ENCODE measurements at regions not wholly inside any gene's neighbourhood (a gene's known extent, or its start where the extent isn't known, plus 50 kb on each side); places are given as distances from the start of the nearest gene placed in this dataset.

DNA sequence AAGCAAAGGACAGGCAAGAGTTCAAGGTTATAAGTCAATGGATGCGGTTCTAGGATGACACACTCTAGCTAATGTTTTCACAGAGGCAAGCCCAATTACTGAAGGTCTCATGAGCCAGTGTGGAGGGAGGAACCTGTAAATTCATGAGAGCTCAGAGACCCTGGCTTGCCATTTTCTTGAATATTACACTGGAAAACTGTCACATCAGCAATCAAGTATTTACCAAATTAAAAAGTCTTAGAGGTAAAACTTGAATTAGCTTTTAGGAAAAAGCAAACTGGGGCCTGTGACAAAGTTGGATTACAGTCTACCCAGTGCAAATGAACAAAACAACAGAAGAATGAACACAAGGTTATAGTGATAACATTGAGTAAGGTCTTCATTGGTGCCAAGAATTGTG, 636.9 kb upstream of the TLE4 start:
- no peak overlapping the region for H3K27ac ChIP-seq (ENCODE audit: low read depth in 2 of 2, low read length in 2 of 2)
- H3K4me3 ChIP-seq (ENCODE audit: low read length in 2 of 2), result no peak overlapping the region
- no peaks in the 10 kb centered on the region for H3K27me3 ChIP-seq (ENCODE audit: control insufficient read depth in 2 of 2, insufficient read depth in 2 of 2, low read length in 2 of 2)
- H3K9ac ChIP-seq (ENCODE audit: low read depth in 1 of 2, low read length in 2 of 2), result no peak overlapping the region
- no peaks in the 10 kb centered on the region for H3K4me1 ChIP-seq (ENCODE audit: control insufficient read depth in 2 of 2, insufficient read depth in 2 of 2, low read length in 2 of 2)
- H3K9me3 ChIP-seq (ENCODE audit: control insufficient read depth in 2 of 2, low read length in 2 of 2), result no peaks in the 10 kb centered on the region
- no peaks in the 10 kb centered on the region for H3K36me3 ChIP-seq (ENCODE audit: control insufficient read depth in 2 of 2, insufficient read depth in 2 of 2, low read length in 2 of 2)

GRCh38 chr9:78938821-78939220, 632.9 kb upstream of the TLE4 start:
- Histone ChIP-seq H3K4me3 (ENCODE audit: low read length in 2 of 2) (no peak overlapping the region), H3K9ac (ENCODE audit: low read depth in 1 of 2, low read length in 2 of 2) (no peak overlapping the region), H3K9me3 (ENCODE audit: control insufficient read depth in 2 of 2, low read length in 2 of 2) (no peaks in the 10 kb centered on the region), H3K27ac (ENCODE audit: low read depth in 2 of 2, low read length in 2 of 2) (no peak overlapping the region), H3K36me3 (ENCODE audit: control insufficient read depth in 2 of 2, insufficient read depth in 2 of 2, low read length in 2 of 2) (no peaks in the 10 kb centered on the region), H3K27me3 (ENCODE audit: control insufficient read depth in 2 of 2, insufficient read depth in 2 of 2, low read length in 2 of 2) (no peaks in the 10 kb centered on the region), H3K4me1 (ENCODE audit: control insufficient read depth in 2 of 2, insufficient read depth in 2 of 2, low read length in 2 of 2) (no peaks in the 10 kb centered on the region)

DNA sequence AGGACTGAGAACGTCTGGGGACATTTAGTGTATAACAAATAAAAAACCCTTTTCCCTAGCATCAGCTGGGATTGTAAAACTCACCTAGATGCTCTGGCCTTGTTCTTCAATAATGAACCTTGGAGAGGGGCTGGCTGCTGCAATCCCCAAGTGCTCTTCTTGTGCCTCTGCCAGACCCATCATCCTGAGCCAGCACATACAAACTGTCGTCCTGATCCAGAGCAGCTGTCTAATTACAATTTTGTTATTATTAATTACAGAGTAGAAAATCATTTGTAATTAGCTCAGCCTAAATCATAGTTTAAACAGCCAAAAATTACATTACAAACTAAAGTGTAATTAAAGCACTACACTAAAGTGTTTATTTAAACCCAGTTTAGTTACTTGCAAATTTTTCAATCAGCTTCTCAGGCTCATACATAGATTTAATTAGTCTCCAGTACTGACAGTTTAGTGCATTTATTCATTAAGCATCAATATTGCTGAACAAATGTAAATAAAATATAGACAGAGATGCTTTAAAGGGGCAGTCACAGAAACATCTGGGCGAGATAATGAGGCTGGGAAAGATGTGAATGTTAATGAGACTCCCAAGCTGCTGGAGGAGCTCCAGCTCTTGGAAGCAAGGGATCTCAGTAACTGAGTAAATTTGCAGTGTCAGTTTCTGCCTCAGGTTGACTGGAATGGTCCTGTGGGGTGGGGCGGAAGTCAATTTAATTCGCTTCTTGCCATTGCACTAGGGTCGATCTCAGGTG, 632.3 kb upstream of the TLE4 start:
- no peaks in the 10 kb centered on the region for H3K36me3 ChIP-seq (ENCODE audit: control insufficient read depth in 2 of 2, insufficient read depth in 2 of 2, low read length in 2 of 2)
- no peaks in the 10 kb centered on the region for H3K27me3 ChIP-seq (ENCODE audit: control insufficient read depth in 2 of 2, insufficient read depth in 2 of 2, low read length in 2 of 2)
- H3K9ac ChIP-seq (ENCODE audit: low read depth in 1 of 2, low read length in 2 of 2), result no peak overlapping the region
- H3K27ac ChIP-seq (ENCODE audit: low read depth in 2 of 2, low read length in 2 of 2), result no peak overlapping the region
- no peaks in the 10 kb centered on the region for H3K4me1 ChIP-seq (ENCODE audit: control insufficient read depth in 2 of 2, insufficient read depth in 2 of 2, low read length in 2 of 2)
- H3K4me3 ChIP-seq (ENCODE audit: low read length in 2 of 2), result no peak overlapping the region
- no peaks in the 10 kb centered on the region for H3K9me3 ChIP-seq (ENCODE audit: control insufficient read depth in 2 of 2, low read length in 2 of 2)

- Histone ChIP-seq H3K4me3 (ENCODE audit: low read length in 2 of 2) (no peak overlapping the region), H3K36me3 (ENCODE audit: control insufficient read depth in 2 of 2, insufficient read depth in 2 of 2, low read length in 2 of 2) (no peaks in the 10 kb centered on the region), H3K4me1 (ENCODE audit: control insufficient read depth in 2 of 2, insufficient read depth in 2 of 2, low read length in 2 of 2) (no peaks in the 10 kb centered on the region), H3K9ac (ENCODE audit: low read depth in 1 of 2, low read length in 2 of 2) (no peak overlapping the region), H3K27me3 (ENCODE audit: control insufficient read depth in 2 of 2, insufficient read depth in 2 of 2, low read length in 2 of 2) (no peaks in the 10 kb centered on the region), H3K9me3 (ENCODE audit: control insufficient read depth in 2 of 2, low read length in 2 of 2) (no peaks in the 10 kb centered on the region), H3K27ac (ENCODE audit: low read depth in 2 of 2, low read length in 2 of 2) (no peak overlapping the region)
Measured at GRCh38 chr9:78940121-78940855, 631.5 kb upstream of the TLE4 start.

- Histone ChIP-seq H3K27me3 (ENCODE audit: control insufficient read depth in 2 of 2, insufficient read depth in 2 of 2, low read length in 2 of 2) (no peaks in the 10 kb centered on the region), H3K4me3 (ENCODE audit: low read length in 2 of 2) (no peak overlapping the region), H3K9me3 (ENCODE audit: control insufficient read depth in 2 of 2, low read length in 2 of 2) (no peaks in the 10 kb centered on the region), H3K27ac (ENCODE audit: low read depth in 2 of 2, low read length in 2 of 2) (no peak overlapping the region), H3K36me3 (ENCODE audit: control insufficient read depth in 2 of 2, insufficient read depth in 2 of 2, low read length in 2 of 2) (no peaks in the 10 kb centered on the region), H3K4me1 (ENCODE audit: control insufficient read depth in 2 of 2, insufficient read depth in 2 of 2, low read length in 2 of 2) (no peaks in the 10 kb centered on the region), H3K9ac (ENCODE audit: low read depth in 1 of 2, low read length in 2 of 2) (no peak overlapping the region)
Measured at GRCh38 chr9:78954286-78954685, 617.5 kb upstream of the TLE4 start.

DNA sequence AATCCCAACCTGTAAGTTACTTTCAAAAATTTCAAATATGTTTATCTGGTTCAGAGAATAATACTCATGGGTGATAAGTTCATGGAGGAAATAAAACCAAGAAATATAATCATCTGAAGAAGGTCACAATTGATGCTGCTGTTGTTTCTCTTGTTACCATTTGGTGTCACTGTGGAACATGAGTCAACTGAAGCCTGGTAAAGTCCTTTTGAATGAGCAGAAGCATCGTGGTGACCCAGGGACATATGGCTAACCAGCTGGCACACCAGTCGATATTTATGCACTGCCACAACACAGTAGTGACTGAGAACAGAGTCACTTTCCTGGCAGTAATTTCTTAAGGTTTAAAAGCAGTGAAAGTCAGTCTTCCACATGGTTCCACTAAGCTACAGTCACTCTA, 612.9 kb upstream of the TLE4 start:
- no peak overlapping the region for H3K4me3 ChIP-seq (ENCODE audit: low read length in 2 of 2)
- H3K36me3 ChIP-seq (ENCODE audit: control insufficient read depth in 2 of 2, insufficient read depth in 2 of 2, low read length in 2 of 2), result no peaks in the 10 kb centered on the region
- H3K27ac ChIP-seq (ENCODE audit: low read depth in 2 of 2, low read length in 2 of 2), result no peak overlapping the region
- H3K9me3 ChIP-seq (ENCODE audit: control insufficient read depth in 2 of 2, low read length in 2 of 2), result no peaks in the 10 kb centered on the region
- H3K9ac ChIP-seq (ENCODE audit: low read depth in 1 of 2, low read length in 2 of 2), result no peak overlapping the region
- H3K4me1 ChIP-seq (ENCODE audit: control insufficient read depth in 2 of 2, insufficient read depth in 2 of 2, low read length in 2 of 2), result no peaks in the 10 kb centered on the region
- no peaks in the 10 kb centered on the region for H3K27me3 ChIP-seq (ENCODE audit: control insufficient read depth in 2 of 2, insufficient read depth in 2 of 2, low read length in 2 of 2)

- Histone ChIP-seq H3K9ac (ENCODE audit: low read depth in 1 of 2, low read length in 2 of 2) (no peak overlapping the region), H3K4me1 (ENCODE audit: control insufficient read depth in 2 of 2, insufficient read depth in 2 of 2, low read length in 2 of 2) (no peaks in the 10 kb centered on the region), H3K27me3 (ENCODE audit: control insufficient read depth in 2 of 2, insufficient read depth in 2 of 2, low read length in 2 of 2) (no peaks in the 10 kb centered on the region), H3K27ac (ENCODE audit: low read depth in 2 of 2, low read length in 2 of 2) (no peak overlapping the region), H3K36me3 (ENCODE audit: control insufficient read depth in 2 of 2, insufficient read depth in 2 of 2, low read length in 2 of 2) (no peaks in the 10 kb centered on the region), H3K9me3 (ENCODE audit: control insufficient read depth in 2 of 2, low read length in 2 of 2) (no peaks in the 10 kb centered on the region), H3K4me3 (ENCODE audit: low read length in 2 of 2) (no peak overlapping the region)
Measured at GRCh38 chr9:78962156-78962555, 609.6 kb upstream of the TLE4 start.

GRCh38 chr9:78963911-78964310, 607.9 kb upstream of the TLE4 start:
- H3K4me1 ChIP-seq (ENCODE audit: control insufficient read depth in 2 of 2, insufficient read depth in 2 of 2, low read length in 2 of 2), result no peaks in the 10 kb centered on the region
- H3K9me3 ChIP-seq (ENCODE audit: control insufficient read depth in 2 of 2, low read length in 2 of 2), result no peaks in the 10 kb centered on the region
- H3K4me3 ChIP-seq (ENCODE audit: low read length in 2 of 2), result no peak overlapping the region
- H3K27me3 ChIP-seq (ENCODE audit: control insufficient read depth in 2 of 2, insufficient read depth in 2 of 2, low read length in 2 of 2), result no peaks in the 10 kb centered on the region
- H3K9ac ChIP-seq (ENCODE audit: low read depth in 1 of 2, low read length in 2 of 2), result no peak overlapping the region
- no peaks in the 10 kb centered on the region for H3K36me3 ChIP-seq (ENCODE audit: control insufficient read depth in 2 of 2, insufficient read depth in 2 of 2, low read length in 2 of 2)
- no peak overlapping the region for H3K27ac ChIP-seq (ENCODE audit: low read depth in 2 of 2, low read length in 2 of 2)

- Histone ChIP-seq H3K36me3 (ENCODE audit: control insufficient read depth in 2 of 2, insufficient read depth in 2 of 2, low read length in 2 of 2) (no peaks in the 10 kb centered on the region), H3K27me3 (ENCODE audit: control insufficient read depth in 2 of 2, insufficient read depth in 2 of 2, low read length in 2 of 2) (no peaks in the 10 kb centered on the region), H3K9ac (ENCODE audit: low read depth in 1 of 2, low read length in 2 of 2) (no peak overlapping the region), H3K27ac (ENCODE audit: low read depth in 2 of 2, low read length in 2 of 2) (no peak overlapping the region), H3K9me3 (ENCODE audit: control insufficient read depth in 2 of 2, low read length in 2 of 2) (no peaks in the 10 kb centered on the region), H3K4me3 (ENCODE audit: low read length in 2 of 2) (no peak overlapping the region), H3K4me1 (ENCODE audit: control insufficient read depth in 2 of 2, insufficient read depth in 2 of 2, low read length in 2 of 2) (no peaks in the 10 kb centered on the region)
Measured at GRCh38 chr9:78967596-78968217, 604.1 kb upstream of the TLE4 start.

DNA sequence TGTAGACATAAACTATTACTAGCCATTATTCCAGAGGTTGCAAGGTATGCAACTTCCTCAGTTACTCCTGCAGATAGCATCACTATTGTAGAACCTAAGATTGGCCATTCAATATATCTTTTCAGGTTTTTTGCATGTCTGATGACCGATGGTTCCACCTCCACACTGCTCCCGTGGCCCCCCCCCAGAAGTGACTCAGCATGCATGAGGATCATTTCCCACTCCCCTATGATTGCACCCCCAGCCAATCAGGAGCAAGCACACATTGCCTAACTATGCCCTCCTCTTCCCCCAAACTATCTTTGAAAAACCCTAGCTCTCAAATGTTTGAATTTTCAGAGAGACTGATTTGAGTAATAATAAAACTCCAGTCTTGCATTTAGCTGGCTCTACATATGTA, 601.4 kb upstream of the TLE4 start:
- H3K27me3 ChIP-seq (ENCODE audit: control insufficient read depth in 2 of 2, insufficient read depth in 2 of 2, low read length in 2 of 2), result no peaks in the 10 kb centered on the region
- no peaks in the 10 kb centered on the region for H3K4me1 ChIP-seq (ENCODE audit: control insufficient read depth in 2 of 2, insufficient read depth in 2 of 2, low read length in 2 of 2)
- H3K36me3 ChIP-seq (ENCODE audit: control insufficient read depth in 2 of 2, insufficient read depth in 2 of 2, low read length in 2 of 2), result no peaks in the 10 kb centered on the region
- no peak overlapping the region for H3K27ac ChIP-seq (ENCODE audit: low read depth in 2 of 2, low read length in 2 of 2)
- no peaks in the 10 kb centered on the region for H3K9me3 ChIP-seq (ENCODE audit: control insufficient read depth in 2 of 2, low read length in 2 of 2)
- H3K9ac ChIP-seq (ENCODE audit: low read depth in 1 of 2, low read length in 2 of 2), result no peak overlapping the region
- H3K4me3 ChIP-seq (ENCODE audit: low read length in 2 of 2), result no peak overlapping the region

Data from mucosa of rectum (tissue), 2 donors.